ENCODE measurements at regions not wholly inside any gene's neighbourhood (a gene's known extent, or its start where the extent isn't known, plus 50 kb on each side); places are given as distances from the start of the nearest gene placed in this dataset.
"Not testable (repeated sequence)": the region's sequence is repeated elsewhere in the genome, so short reads cannot be mapped to it uniquely, and the experiment has no call there.

DNA sequence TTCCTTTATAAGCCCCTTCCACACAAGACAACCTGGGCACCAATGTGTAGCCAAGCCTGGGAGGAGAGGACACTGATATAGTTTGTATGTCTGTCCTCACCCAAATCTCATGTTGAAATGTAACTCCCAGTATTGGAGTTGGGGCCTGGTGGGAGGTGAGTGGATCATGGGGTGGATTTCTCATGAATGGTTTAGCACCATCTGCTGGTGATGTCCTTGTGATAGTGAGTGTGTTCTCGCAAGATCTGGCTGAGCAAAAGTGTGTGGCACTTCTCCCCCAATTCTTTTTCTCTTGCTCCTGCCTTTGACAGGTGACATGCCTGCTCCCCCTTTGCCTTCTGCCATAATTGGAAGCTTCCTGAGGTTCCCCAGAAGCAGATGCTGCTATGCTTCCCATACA lies 135.8 kb downstream of the USP31 start:
- DNase-seq = peak; percentile 33

DNA sequence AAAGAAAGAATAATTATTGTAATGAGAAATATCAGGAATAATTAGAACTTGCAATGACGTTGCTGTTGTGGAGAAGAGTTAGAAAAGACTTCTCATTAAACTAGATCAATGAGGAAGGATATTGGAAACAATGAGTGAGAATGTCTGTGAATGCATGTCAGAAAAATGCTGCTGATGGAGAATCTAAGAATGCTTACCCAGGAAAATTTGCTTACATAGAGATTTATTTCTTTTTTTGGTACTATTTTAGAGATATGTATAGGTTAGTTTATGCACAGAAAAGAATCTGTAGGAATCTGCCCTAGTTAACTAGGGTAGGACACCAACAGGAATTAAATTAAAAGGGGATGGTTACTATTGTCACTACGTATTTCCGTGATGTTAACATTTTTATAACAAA lies 140.2 kb downstream of the USP31 start:
- DNase-seq = no peak

- DNase-seq = no peak
These were observed 141.2 kb downstream of the USP31 start for GRCh38 chr16:23008041-23008440.

- DNase-seq = no peak
These were observed 142.9 kb downstream of the USP31 start for GRCh38 chr16:23006380-23006779.

DNA sequence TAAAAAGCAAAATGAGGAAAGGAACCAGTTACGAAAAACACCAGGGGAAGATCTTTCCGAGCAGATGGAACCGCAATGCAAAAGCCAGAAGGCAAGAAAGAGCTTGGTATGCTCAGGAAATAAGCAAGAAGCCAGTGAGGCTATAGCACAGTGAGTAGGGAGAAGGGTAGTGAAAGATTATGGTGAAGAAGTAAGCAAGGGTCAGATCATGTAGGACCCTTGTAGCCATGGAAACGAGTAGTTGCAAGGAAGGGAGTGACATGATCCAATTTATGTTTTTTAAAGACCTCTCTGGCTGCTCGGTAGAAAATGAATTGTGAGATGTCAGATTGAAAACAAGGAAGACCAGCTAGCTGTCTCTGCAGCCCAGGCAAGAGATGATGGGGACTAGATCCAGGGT lies 143.3 kb downstream of the USP31 start:
- DNase-seq = no peak

DNA sequence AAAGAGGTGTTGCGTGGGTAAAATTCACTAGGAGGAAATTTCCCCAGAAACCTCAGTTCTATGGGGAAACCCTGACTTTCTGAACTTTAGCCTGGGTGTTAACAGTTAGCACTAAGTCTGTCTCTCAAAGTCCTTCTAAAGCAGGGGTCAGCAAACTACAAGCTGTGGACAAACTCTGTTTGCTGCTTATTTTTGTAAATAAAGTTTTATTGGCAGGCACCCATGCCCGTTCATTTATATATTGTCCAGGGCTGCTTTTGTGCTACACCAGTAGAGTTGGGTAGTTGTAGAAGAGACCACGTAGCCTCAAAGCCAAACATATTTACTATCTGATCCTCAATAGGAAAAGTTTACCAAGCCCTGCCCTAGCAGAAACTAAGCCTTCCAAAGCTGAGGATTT lies 159.7 kb downstream of the USP31 start:
- DNase-seq = no peak

- no peak for DNase-seq
These were observed 165.6 kb downstream of the USP31 start for GRCh38 chr16:22983614-22984013.

DNA sequence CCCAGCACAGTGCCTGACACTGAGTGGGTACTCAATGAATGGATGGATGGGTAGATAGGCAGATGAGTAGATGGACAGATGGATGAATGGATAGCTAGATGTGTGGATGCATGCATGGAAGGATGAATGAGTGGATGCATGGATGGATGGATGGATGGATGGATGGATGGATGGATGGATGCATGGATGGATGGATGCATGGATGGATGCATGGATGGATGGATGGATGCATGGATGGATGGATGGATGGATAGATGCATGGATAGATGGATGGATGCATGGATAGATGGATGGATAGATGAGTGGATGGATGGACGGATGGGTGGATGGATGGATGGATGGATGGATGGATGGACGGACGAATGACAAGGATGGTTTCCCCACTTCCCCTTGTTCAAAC lies 166.6 kb downstream of the HS3ST2 start:
- not testable (repeated sequence) for DNase-seq

DNA sequence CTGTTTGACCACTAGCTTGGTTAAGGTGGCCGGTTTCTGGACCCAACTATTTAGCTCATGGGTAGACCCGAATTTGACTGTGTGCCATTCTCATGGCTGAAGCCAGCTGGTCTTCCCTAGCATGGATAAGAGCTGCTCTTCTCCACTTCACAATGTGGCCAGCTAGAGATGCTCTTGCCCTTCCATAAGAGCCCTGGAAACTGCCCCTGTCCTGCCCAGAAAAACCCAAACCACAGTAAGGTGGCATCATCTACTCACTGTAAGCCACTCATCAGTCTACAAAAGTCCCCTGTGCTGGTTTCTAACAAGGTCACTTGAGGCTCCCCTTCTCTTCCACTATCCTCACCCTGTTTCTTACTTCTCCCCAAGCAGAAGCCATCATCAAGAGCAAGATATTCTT lies 165.1 kb downstream of the HS3ST2 start:
- DNase-seq = no peak

- peak; percentile 25 for DNase-seq
These were observed 163.3 kb downstream of the HS3ST2 start for GRCh38 chr16:22977294-22977697.

- DNase-seq = no peak
These were observed 159.6 kb downstream of the HS3ST2 start for GRCh38 chr16:22973522-22973921.

GRCh38 chr16:22971346-22971924 lies 157.5 kb downstream of the HS3ST2 start:
- DNase-seq = no peak

DNA sequence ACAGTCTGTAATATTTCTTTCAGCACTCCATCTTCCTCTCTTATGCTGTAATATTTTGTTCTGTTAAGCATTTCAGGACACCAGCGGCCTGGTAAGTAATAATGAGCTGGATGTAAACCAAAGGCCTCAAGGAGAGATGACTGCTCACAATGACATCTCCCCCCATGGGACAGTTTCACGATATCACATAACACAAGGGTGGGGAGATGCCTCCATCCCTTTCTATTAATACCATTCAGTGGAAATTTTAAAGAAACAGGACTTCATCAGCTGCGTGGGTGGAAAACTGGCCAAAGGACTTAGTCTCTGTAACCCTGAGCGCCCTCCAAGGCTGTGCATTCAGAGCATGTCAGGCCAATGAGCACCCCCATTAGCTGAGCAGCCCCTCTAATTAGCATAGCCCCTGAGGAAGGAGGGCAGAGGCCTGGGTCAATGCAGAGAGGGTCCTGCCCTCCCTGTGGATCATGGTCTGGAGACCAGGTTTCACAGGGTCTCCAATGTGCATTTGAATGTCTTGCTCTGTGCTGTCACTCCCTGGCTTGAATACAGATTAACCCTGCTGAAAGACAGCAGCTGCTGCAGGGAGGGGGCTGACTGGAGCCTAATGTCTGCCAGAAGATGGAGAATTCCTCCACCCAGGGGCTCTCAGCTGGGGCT lies 156.4 kb downstream of the HS3ST2 start:
- DNase-seq = no peak

DNA sequence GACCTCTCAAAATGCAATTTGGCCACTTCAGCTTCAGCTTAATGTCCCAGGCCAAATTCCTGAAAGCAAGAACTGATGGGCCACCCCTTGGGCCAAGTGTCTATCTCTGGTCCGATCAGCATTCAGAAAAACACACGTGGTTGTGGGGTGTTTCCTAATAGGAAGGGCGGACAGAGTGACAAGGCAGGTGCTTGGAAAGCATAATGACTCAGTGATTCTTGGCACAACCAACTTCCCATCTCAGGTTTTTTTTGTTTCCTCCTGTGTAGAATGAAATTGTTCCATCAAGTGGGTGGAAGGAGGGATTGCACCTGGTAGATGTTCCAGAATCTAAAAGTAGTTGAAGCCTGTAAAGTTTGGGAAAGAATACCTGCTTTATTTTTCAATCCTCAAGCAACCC lies 155.6 kb downstream of the HS3ST2 start:
- no peak for DNase-seq

DNA sequence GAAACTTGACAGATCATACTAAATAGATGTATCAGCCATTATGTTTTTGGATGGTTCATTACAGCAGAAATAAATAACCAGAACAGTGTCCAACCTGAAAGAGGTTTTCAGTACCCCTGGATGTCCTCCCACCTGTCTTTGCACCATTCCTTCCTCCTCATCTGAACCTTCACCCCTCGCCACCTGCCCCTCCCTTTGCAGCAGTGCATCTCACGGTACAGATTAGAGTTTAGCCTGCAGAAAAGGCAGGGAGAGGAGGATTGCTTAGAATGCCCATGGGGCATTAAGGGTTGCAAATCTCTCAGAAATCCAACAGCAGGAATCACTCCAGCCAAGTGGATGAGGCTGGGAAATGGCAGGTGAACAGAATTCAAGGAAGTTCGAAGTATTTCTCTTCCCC lies 155.0 kb downstream of the HS3ST2 start:
- DNase-seq = no peak

GRCh38 chr16:22967521-22968095 lies 153.6 kb downstream of the HS3ST2 start:
- no peak for DNase-seq

All from NCI-H69 (cell line).